Jurkat, Clone E6-1 (cell line): ENCODE measurements at regions not wholly inside any gene's neighbourhood (a gene's known extent, or its start where the extent isn't known, plus 50 kb on each side); places are given as distances from the start of the nearest gene placed in this dataset.
A peak's percentile ranks its signal among the peaks of the same experiment; 100 is the strongest.

ENCODE experiments used
- DNase-seq: peaks from one replicate; pipeline ENCODE4 v3.0.0-alpha.2; 2011; ENCODE audit warnings: low read depth, low spot score
- H3K4me3 ChIP-seq: 2 replicates; pipeline ENCODE4 v1.5.1; 2011; ENCODE audit warnings: mild to moderate bottlenecking, low read length, control low read depth, moderate library complexity

- no peak overlapping the region for H3K4me3 ChIP-seq
- DNase-seq, result peak; percentile 32
Observed at GRCh38 chr6:152897807-152898399, 84.9 kb downstream of the FBXO5 start.

GRCh38 chr6:152904678-152905077, 78.2 kb downstream of the FBXO5 start:
- no peak overlapping the region for H3K4me3 ChIP-seq
- DNase-seq, result no peak

- DNase-seq, result no peak
- H3K4me3 ChIP-seq, result no peak overlapping the region
Observed at GRCh38 chr6:152905551-152906299, 77.1 kb downstream of the FBXO5 start.

- no peak overlapping the region for H3K4me3 ChIP-seq
- no peak for DNase-seq
Observed at GRCh38 chr6:152909241-152909640, 73.6 kb downstream of the FBXO5 start.

GRCh38 chr6:152916035-152916434, 66.8 kb downstream of the FBXO5 start:
- no peak for DNase-seq
- no peak overlapping the region for H3K4me3 ChIP-seq

- DNase-seq, result no peak
- no peak overlapping the region for H3K4me3 ChIP-seq
Observed at GRCh38 chr6:152918991-152919390, 63.9 kb downstream of the FBXO5 start.

- H3K4me3 ChIP-seq, result no peak overlapping the region
- no peak for DNase-seq
Observed at GRCh38 chr6:152920016-152920415, 62.8 kb downstream of the FBXO5 start.
